ENCODE measurements at regions not wholly inside any gene's neighbourhood (a gene's known extent, or its start where the extent isn't known, plus 50 kb on each side); places are given as distances from the start of the nearest gene placed in this dataset.
A peak's percentile ranks its signal among the peaks of the same experiment; 100 is the strongest.

DNA sequence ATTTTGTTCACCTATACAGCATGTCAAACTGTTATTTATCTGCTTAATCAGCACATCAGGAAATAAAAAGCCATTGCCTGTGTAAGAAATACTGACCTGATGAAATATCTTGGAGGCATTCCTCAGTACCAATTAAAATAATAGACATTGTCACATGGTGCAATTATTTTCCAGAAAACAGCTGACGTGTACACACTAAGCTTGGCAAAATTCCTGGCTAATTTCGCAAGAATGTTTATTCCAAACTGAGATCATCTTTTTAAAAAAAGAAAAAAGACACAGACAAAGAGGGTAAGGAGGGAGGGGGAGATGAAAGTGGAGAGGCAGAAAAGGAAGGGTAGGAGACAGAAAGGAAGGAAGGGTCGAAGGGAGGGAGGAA, 61.9 kb upstream of the NFKB1 start:
- DNase-seq (ENCODE audit: low read depth), result peak; percentile 90
- TF ChIP-seq, protein P1, sequence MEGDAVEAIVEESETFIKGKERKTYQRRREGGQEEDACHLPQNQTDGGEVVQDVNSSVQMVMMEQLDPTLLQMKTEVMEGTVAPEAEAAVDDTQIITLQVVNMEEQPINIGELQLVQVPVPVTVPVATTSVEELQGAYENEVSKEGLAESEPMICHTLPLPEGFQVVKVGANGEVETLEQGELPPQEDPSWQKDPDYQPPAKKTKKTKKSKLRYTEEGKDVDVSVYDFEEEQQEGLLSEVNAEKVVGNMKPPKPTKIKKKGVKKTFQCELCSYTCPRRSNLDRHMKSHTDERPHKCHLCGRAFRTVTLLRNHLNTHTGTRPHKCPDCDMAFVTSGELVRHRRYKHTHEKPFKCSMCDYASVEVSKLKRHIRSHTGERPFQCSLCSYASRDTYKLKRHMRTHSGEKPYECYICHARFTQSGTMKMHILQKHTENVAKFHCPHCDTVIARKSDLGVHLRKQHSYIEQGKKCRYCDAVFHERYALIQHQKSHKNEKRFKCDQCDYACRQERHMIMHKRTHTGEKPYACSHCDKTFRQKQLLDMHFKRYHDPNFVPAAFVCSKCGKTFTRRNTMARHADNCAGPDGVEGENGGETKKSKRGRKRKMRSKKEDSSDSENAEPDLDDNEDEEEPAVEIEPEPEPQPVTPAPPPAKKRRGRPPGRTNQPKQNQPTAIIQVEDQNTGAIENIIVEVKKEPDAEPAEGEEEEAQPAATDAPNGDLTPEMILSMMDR (IDR thresholded peaks at IDR 0.05; ENCODE audit: control insufficient read depth, insufficient read depth, low read depth, low read length, missing control alignments), result no peak
- no peak overlapping the region for H3K4me3 ChIP-seq (ENCODE audit: control insufficient read depth, low read depth, low read length)

DNA sequence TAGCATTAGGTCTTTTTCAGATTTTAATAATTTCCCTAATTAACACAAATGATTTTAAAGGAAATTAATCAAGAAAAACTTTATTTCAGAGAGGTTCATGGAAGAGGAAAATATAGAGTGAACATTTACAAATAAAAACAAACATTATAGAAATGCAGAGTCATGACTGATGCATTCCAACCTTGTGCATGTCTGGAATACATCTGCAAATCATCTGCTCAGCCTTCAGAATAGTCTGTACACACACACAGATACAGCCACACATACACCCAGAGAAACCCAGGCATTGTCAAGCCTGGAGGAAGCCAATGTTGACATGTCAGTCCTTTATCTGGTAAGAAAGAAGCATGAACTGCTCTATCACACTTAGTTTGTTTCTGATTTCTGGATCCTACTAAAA, 61.3 kb upstream of the NFKB1 start:
- TF ChIP-seq, protein P1 (IDR thresholded peaks at IDR 0.05; ENCODE audit: control insufficient read depth, insufficient read depth, low read depth, low read length, missing control alignments), result no peak
- no peak overlapping the region for H3K4me3 ChIP-seq (ENCODE audit: control insufficient read depth, low read depth, low read length)
- DNase-seq (ENCODE audit: low read depth), result peak; percentile 76

- TF ChIP-seq, protein P1 (IDR thresholded peaks at IDR 0.05; ENCODE audit: control insufficient read depth, insufficient read depth, low read depth, low read length, missing control alignments), result no peak
- no peak for DNase-seq (ENCODE audit: low read depth)
Measured at GRCh38 chr4:102440498-102440897, 60.7 kb upstream of the NFKB1 start.

DNA sequence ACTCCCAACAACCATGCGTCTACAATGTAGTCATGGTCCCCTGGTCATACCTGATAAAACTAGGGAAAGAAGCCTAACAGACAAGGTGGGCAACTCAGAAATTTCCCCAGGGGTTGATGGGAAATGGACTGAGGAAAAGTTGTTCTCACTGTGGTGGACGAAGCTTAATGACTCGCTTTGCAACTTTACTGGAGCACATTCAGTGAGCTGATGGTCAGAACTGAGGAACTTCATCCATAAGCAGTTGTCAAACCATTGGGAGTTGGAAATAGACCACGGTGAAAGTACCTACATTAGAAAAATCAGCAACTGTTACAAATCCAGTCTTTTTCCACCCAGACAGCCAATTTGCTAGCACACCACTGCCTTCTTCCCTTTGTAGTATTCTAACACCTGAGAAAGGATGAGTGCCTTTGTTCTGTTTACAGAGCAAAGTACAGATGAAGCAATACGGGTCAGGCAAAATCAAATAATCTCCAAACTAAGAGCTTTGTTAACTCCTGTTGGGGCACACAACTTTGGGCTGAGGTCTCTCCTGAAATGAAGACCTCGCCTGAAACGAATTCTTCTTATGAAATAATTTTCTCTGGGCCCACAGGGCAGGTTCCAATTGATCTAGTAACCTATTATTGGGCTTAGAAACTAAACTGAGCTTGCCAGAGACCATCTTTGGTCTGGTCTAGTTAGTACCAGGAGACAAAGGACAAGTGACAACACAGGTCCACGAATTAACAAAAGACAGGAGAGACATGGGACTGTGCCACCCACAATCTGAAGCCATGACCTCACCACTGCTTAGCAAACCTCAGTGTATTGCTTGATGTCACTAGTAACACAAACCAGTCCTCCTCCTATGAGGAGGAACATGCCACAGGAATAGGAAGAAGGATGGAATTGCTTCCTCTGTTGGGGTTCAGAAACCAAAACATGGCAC, 58.9 kb upstream of the NFKB1 start:
- H3K4me3 ChIP-seq (ENCODE audit: control insufficient read depth, low read depth, low read length), result no peak overlapping the region
- no peak for DNase-seq (ENCODE audit: low read depth)
- TF ChIP-seq, protein P1 (IDR thresholded peaks at IDR 0.05; ENCODE audit: control insufficient read depth, insufficient read depth, low read depth, low read length, missing control alignments), result no peak

More at GRCh38 chr4:102440498-102440897, 60.7 kb upstream of the NFKB1 start:
- no peak overlapping the region for H3K4me3 ChIP-seq (ENCODE audit: control insufficient read depth, low read depth, low read length)

DNA sequence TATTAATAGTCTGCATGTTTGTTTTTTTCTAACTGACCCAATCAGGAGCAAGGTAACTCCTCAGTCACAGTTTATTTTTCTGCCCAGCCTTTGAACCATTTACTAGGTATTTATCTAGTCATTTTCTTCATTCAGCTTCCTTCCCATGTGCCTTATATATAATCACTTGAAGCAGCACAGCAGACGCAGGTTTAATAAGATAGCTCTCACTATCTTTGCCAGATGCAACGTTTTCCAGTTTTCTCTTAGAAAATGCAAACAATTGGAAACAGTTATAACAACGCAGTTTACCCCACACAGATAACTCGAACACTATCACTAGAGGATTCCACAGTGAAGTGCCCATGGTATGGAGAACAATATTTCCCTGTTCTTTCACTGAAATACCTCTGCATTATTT, 56.4 kb upstream of the NFKB1 start:
- TF ChIP-seq, protein P1 (IDR thresholded peaks at IDR 0.05; ENCODE audit: control insufficient read depth, insufficient read depth, low read depth, low read length, missing control alignments), result no peak
- no peak for DNase-seq (ENCODE audit: low read depth)
- no peak overlapping the region for H3K4me3 ChIP-seq (ENCODE audit: control insufficient read depth, low read depth, low read length)

GRCh38 chr4:102445213-102445612, 55.9 kb upstream of the NFKB1 start:
- H3K4me3 ChIP-seq (ENCODE audit: control insufficient read depth, low read depth, low read length), result no peak overlapping the region
- TF ChIP-seq, protein P1 (IDR thresholded peaks at IDR 0.05; ENCODE audit: control insufficient read depth, insufficient read depth, low read depth, low read length, missing control alignments), result no peak
- DNase-seq (ENCODE audit: low read depth), result no peak

Data from AG09309 (cell line).